Smooth muscle cell (in vitro differentiated cells): ENCODE measurements at regions not wholly inside any gene's neighbourhood (a gene's known extent, or its start where the extent isn't known, plus 50 kb on each side); places are given as distances from the start of the nearest gene placed in this dataset.

Experiments
- DNase-seq: peaks from one replicate; lab custom pipeline; 2025; ENCODE audit not compliant: unreplicated experiment; lab: John Stamatoyannopoulos, UW
- H2AFZ ChIP-seq: fragments of 200-600 bp; sonication (generic); 2 replicates; pipeline ENCODE4 v1.6.0; 2016; ENCODE audit warnings: antibody characterized with exemption, low read depth, mild to moderate bottlenecking
- H3F3A ChIP-seq: fragments of 200-600 bp; sonication (generic); 2 replicates; pipeline ENCODE4 v1.6.0; 2017; ENCODE audit warnings: antibody characterized with exemption, low read depth
- H3K27ac ChIP-seq: fragments of 200-600 bp; sonication (generic); 2 replicates; pipeline ENCODE4 v1.5.1; 2016; ENCODE audit warnings: low read depth, mild to moderate bottlenecking
- H3K27me3 ChIP-seq: fragments of 200-600 bp; sonication (generic); 2 replicates; pipeline ENCODE4 v1.6.1; 2016; ENCODE audit warnings: low read depth, mild to moderate bottlenecking
- H3K36me3 ChIP-seq: fragments of 200-600 bp; sonication (generic); 2 replicates; pipeline ENCODE4 v1.5.1; 2016; ENCODE audit warnings: low read depth
- H3K4me1 ChIP-seq: fragments of 200-600 bp; sonication (generic); 2 replicates; pipeline ENCODE4 v1.5.1; 2016; ENCODE audit warnings: low read depth
- H3K4me2 ChIP-seq: fragments of 200-600 bp; sonication (generic); 2 replicates; pipeline ENCODE4 v1.6.0; 2016; ENCODE audit warnings: mild to moderate bottlenecking
- H3K4me3 ChIP-seq: fragments of 200-600 bp; sonication (generic); 2 replicates; pipeline ENCODE4 v1.5.1; 2016; ENCODE audit warnings: mild to moderate bottlenecking
- H3K79me2 ChIP-seq: fragments of 200-600 bp; sonication (generic); 2 replicates; pipeline ENCODE4 v1.6.0; 2016; ENCODE audit warnings: low read depth, mild to moderate bottlenecking
- H3K9ac ChIP-seq: fragments of 200-600 bp; sonication (generic); 2 replicates; pipeline ENCODE4 v1.6.0; 2016; ENCODE audit warnings: low read depth
- H3K9me3 ChIP-seq: fragments of 200-600 bp; sonication (generic); replicated peaks from 2 replicates; pipeline ENCODE4 v1.5.1; 2016; ENCODE audit warnings: low read depth
- H4K20me1 ChIP-seq: fragments of 200-600 bp; sonication (generic); 2 replicates; pipeline ENCODE4 v1.6.0; 2016; ENCODE audit warnings: low read depth
- CTCF ChIP-seq: fragments of 200-600 bp; sonication (generic); IDR thresholded peaks from 2 replicates; pipeline ENCODE4 v1.5.1; 2017; ENCODE audit warnings: borderline replicate concordance, mild to moderate bottlenecking, antibody characterized with exemption; ENCODE audit not compliant: insufficient read depth, poor library complexity, severe bottlenecking
- WGBS: methylation state at CpG from one replicate; pipeline ENCODE4 v1.1.7; 2016; ENCODE audit warnings: low lambda C conversion rate; 5-methylcytosine and 5-hydroxymethylcytosine counted together

GRCh38 chr2:7861910-7862702, 819.8 kb upstream of the ID2 start:
- no peak for DNase-seq
- Histone ChIP-seq H3F3A (no peaks in the 10 kb centered on the region), H4K20me1 (no peaks in the 10 kb centered on the region), H3K36me3 (no peaks in the 10 kb centered on the region), H3K4me2 (no peak overlapping the region), H3K9ac (no peak overlapping the region), H3K79me2 (no peaks in the 10 kb centered on the region), H3K27ac (no peak overlapping the region), H3K4me1 (no peaks in the 10 kb centered on the region), H3K4me3 (no peak overlapping the region), H2AFZ (no peak overlapping the region), H3K9me3 (no peaks in the 10 kb centered on the region), H3K27me3 (no peaks in the 10 kb centered on the region)
- 91% methylated on average over 8 of the region's 8 CpGs for WGBS
- no peak for TF ChIP-seq CTCF

- Histone ChIP-seq H4K20me1 (no peaks in the 10 kb centered on the region), H3F3A (no peaks in the 10 kb centered on the region), H3K9ac (no peak overlapping the region), H2AFZ (no peak overlapping the region), H3K79me2 (no peaks in the 10 kb centered on the region), H3K27ac (no peak overlapping the region), H3K4me3 (no peak overlapping the region), H3K36me3 (no peaks in the 10 kb centered on the region), H3K4me2 (no peak overlapping the region), H3K4me1 (no peaks in the 10 kb centered on the region), H3K9me3 (no peaks in the 10 kb centered on the region), H3K27me3 (no peaks in the 10 kb centered on the region)
- DNase-seq = no peak
- 97% methylated on average over 3 of the region's 3 CpGs for WGBS
- TF ChIP-seq CTCF = no peak
These were observed 815.8 kb upstream of the ID2 start for GRCh38 chr2:7866104-7866503.

- Histone ChIP-seq H3K79me2 (no peaks in the 10 kb centered on the region), H3K4me2 (no peak overlapping the region), H3K27ac (no peak overlapping the region), H3K9ac (no peak overlapping the region), H3K36me3 (no peaks in the 10 kb centered on the region), H3K4me3 (no peak overlapping the region), H3K27me3 (peaks cover 1% of the 10 kb centered on the region), H3F3A (no peaks in the 10 kb centered on the region), H4K20me1 (no peaks in the 10 kb centered on the region), H2AFZ (no peak overlapping the region), H3K9me3 (no peaks in the 10 kb centered on the region), H3K4me1 (no peaks in the 10 kb centered on the region)
- TF ChIP-seq CTCF = no peak
- 96% methylated on average over 2 of the region's 2 CpGs for WGBS
- no peak for DNase-seq
These were observed 815.0 kb upstream of the ID2 start for GRCh38 chr2:7866825-7867224.

GRCh38 chr2:7867867-7868266, 814.0 kb upstream of the ID2 start:
- 79% methylated on average over 2 of the region's 2 CpGs for WGBS
- no peaks in the 10 kb centered on the region for H3K4me1 ChIP-seq
- no peak for TF ChIP-seq CTCF

More at GRCh38 chr2:7867867-7868266, 814.0 kb upstream of the ID2 start:
- H3K4me3 ChIP-seq = no peak overlapping the region
- H3F3A ChIP-seq = no peaks in the 10 kb centered on the region
- no peak overlapping the region for H2AFZ ChIP-seq
- no peak overlapping the region for H3K27ac ChIP-seq
- H4K20me1 ChIP-seq = no peaks in the 10 kb centered on the region
- no peak for DNase-seq
- no peaks in the 10 kb centered on the region for H3K9me3 ChIP-seq
- H3K79me2 ChIP-seq = no peaks in the 10 kb centered on the region
- H3K9ac ChIP-seq = no peak overlapping the region
- peaks cover 9% of the 10 kb centered on the region for H3K27me3 ChIP-seq
- H3K36me3 ChIP-seq = no peaks in the 10 kb centered on the region
- no peak overlapping the region for H3K4me2 ChIP-seq
